ENCODE measurements at regions not wholly inside any gene's neighbourhood (a gene's known extent, or its start where the extent isn't known, plus 50 kb on each side); places are given as distances from the start of the nearest gene placed in this dataset.

DNA sequence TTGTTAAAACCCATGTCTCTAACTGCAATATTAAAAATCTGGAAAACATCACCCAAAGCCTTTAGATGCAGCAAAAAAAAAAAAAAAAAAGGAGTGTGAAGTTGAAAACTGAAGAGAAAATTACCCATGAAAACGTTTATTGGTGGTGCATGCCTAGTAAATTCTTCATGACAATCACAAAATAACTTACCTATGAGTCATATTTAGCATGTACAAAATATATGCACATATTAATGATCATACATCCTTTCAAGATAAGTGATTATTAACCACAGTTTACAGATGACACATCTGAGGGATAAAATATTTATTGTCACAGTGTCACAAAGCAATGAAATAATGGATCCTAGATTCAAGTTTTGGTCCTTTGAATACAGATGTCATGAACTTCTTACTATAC, 505.2 kb upstream of the NR5A2 start:
- no peak for TF ChIP-seq POLR2A (IDR thresholded peaks at IDR 0.05)
- TF ChIP-seq, protein P1, sequence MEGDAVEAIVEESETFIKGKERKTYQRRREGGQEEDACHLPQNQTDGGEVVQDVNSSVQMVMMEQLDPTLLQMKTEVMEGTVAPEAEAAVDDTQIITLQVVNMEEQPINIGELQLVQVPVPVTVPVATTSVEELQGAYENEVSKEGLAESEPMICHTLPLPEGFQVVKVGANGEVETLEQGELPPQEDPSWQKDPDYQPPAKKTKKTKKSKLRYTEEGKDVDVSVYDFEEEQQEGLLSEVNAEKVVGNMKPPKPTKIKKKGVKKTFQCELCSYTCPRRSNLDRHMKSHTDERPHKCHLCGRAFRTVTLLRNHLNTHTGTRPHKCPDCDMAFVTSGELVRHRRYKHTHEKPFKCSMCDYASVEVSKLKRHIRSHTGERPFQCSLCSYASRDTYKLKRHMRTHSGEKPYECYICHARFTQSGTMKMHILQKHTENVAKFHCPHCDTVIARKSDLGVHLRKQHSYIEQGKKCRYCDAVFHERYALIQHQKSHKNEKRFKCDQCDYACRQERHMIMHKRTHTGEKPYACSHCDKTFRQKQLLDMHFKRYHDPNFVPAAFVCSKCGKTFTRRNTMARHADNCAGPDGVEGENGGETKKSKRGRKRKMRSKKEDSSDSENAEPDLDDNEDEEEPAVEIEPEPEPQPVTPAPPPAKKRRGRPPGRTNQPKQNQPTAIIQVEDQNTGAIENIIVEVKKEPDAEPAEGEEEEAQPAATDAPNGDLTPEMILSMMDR (IDR thresholded peaks at IDR 0.05), result no peak

All from sigmoid colon (tissue), 3 donors.